ENCODE measurements at regions not wholly inside any gene's neighbourhood (a gene's known extent, or its start where the extent isn't known, plus 50 kb on each side); places are given as distances from the start of the nearest gene placed in this dataset.

GRCh38 chr14:98704441-98704840 is 567.6 kb downstream of the BCL11B start:
- DNase-seq = no peak

GRCh38 chr14:98705871-98706300 is 566.1 kb downstream of the BCL11B start:
- DNase-seq = no peak

- DNase-seq = no peak
Measured at GRCh38 chr14:98707522-98707921, 564.5 kb downstream of the BCL11B start.

GRCh38 chr14:98708555-98708954 is 563.4 kb downstream of the BCL11B start:
- no peak for DNase-seq

GRCh38 chr14:98711453-98711852 is 560.5 kb downstream of the BCL11B start:
- no peak for DNase-seq

- DNase-seq = no peak
Measured at GRCh38 chr14:98714626-98715425, 557.2 kb downstream of the BCL11B start.

- DNase-seq = no peak
Measured at GRCh38 chr14:98716133-98716532, 555.9 kb downstream of the BCL11B start.

- DNase-seq = no peak
Measured at GRCh38 chr14:98721061-98721460, 550.9 kb downstream of the BCL11B start.

GRCh38 chr14:98724734-98725133 is 547.3 kb downstream of the BCL11B start:
- DNase-seq = no peak

GRCh38 chr14:98725191-98725590 is 546.8 kb downstream of the BCL11B start:
- no peak for DNase-seq

GRCh38 chr14:98725676-98726075 is 546.3 kb downstream of the BCL11B start:
- no peak for DNase-seq

GRCh38 chr14:98726585-98727405 is 545.2 kb downstream of the BCL11B start:
- DNase-seq = no peak

- DNase-seq = no peak
Measured at GRCh38 chr14:98728024-98728423, 544.0 kb downstream of the BCL11B start.

- DNase-seq = no peak
Measured at GRCh38 chr14:98728836-98729235, 543.2 kb downstream of the BCL11B start.

- DNase-seq = no peak
Measured at GRCh38 chr14:98731286-98731685, 540.7 kb downstream of the BCL11B start.

GRCh38 chr14:98731701-98732100 is 540.3 kb downstream of the BCL11B start:
- no peak for DNase-seq

- DNase-seq = no peak
Measured at GRCh38 chr14:98733536-98733935, 538.5 kb downstream of the BCL11B start.

- no peak for DNase-seq
Measured at GRCh38 chr14:98736701-98737338, 535.2 kb downstream of the BCL11B start.

- no peak for DNase-seq
Measured at GRCh38 chr14:98741523-98741922, 530.5 kb downstream of the BCL11B start.

GRCh38 chr14:98742001-98742400 is 530.0 kb downstream of the BCL11B start:
- no peak for DNase-seq

- DNase-seq = no peak
Measured at GRCh38 chr14:98743536-98743935, 528.5 kb downstream of the BCL11B start.

- DNase-seq = no peak
Measured at GRCh38 chr14:98748966-98749365, 523.0 kb downstream of the BCL11B start.

GRCh38 chr14:98751110-98751509 is 520.9 kb downstream of the BCL11B start:
- DNase-seq = no peak

GRCh38 chr14:98752660-98753059 is 519.3 kb downstream of the BCL11B start:
- no peak for DNase-seq
